OCI-LY7 (cell line): ENCODE measurements at regions not wholly inside any gene's neighbourhood (a gene's known extent, or its start where the extent isn't known, plus 50 kb on each side); places are given as distances from the start of the nearest gene placed in this dataset.

Experiments
- CTCF ChIP-seq: fragments of 200-600 bp; sonication (generic); conservative IDR thresholded peaks from 2 replicates; pipeline ENCODE4 v1.5.1; 2014; ENCODE audit warnings: mild to moderate bottlenecking, antibody characterized with exemption, low read length, moderate library complexity, mixed read lengths
- EZH2phosphoT487 ChIP-seq: fragments of 200-600 bp; sonication (generic); IDR thresholded peaks from 2 replicates; pipeline ENCODE4 v1.6.1; 2018; ENCODE audit warnings: low read depth, borderline replicate concordance, mild to moderate bottlenecking, mixed run types, antibody characterized with exemption, low read length, moderate library complexity, mixed read lengths

- no peak for TF ChIP-seq CTCF
- TF ChIP-seq EZH2phosphoT487: no peak
Observed at GRCh38 chr1:18010945-18011344, 96.7 kb upstream of the IGSF21 start.
